Left hindlimb (tissue), 1 donor: ENCODE measurements at regions not wholly inside any gene's neighbourhood (a gene's known extent, or its start where the extent isn't known, plus 50 kb on each side); places are given as distances from the start of the nearest gene placed in this dataset.
"Not testable (repeated sequence)": the region's sequence is repeated elsewhere in the genome, so short reads cannot be mapped to it uniquely, and the experiment has no call there.

Experiments used
- DNase-seq: peaks from one replicate; pipeline ENCODE4 v3.0.0-alpha.2; 2018

DNA sequence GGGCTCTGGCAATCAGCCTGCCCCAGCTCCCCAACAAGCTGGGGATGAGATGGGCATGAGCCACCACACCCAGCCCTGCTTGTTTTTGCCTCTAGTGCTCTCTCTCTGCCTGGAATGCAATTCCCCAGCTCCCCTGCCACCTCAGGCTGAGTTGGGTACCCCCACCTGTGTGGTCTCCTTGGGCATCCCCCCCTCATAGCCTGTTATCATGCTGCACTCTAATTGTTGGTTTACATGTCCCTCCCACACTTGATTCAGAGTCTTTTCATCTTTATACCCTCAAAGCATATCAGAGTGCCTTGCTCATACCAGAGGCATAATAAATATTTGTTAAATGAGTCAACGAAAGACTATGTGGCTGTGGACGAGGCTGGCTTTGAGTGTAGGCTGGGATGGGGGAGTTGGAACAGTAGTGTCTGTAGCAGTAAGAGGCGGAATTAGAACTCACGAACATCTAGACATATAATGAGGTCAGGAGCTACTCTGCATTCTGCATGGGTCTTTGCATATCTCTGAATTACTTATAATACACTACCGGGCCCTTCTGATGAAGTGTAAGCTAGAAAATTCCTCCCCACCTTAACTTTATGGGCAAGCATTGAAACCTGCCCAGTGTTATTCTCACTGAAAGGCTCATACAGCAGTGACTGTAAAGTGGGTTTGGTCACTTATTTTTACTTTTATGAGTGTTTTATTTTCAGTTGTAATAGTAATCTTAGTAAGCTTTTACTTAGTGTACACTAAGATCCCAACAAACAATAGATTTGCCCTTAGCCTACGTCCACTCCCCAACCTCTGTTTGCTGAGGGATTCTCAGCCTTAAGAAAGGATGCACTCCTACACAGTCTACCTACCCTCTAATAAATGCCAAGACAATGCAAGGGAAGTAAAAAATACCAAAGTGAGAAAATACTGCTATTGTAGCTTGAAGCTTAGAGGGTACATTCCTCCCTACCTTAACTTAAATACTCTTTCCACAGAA is 58.7 kb downstream of the EDN1 start:
- DNase-seq: no peak

DNA sequence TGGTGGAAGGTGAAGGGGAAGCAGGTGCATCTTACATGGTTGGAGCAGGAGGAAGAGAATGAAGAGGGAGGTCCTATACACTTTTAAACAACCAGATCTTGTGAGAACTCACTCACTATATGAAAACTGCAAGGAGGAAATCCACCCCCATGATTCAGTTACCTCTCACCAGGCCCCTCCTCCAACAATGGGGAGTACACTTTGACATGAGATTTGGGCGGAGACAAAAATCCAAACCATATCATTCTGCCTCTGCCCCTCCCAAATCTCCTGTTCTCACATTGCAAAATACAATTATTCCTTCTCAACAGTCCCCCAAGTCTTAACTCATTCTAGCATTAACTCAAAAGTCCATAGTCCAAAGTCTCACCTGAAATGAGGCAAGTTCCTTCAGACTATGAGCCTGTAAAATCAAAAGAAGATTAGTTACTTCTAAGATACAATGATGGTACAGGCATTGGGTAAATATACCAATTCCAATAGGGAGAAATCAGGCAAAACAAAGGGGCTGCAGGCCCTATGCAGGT is 60.5 kb downstream of the EDN1 start:
- no peak for DNase-seq

DNA sequence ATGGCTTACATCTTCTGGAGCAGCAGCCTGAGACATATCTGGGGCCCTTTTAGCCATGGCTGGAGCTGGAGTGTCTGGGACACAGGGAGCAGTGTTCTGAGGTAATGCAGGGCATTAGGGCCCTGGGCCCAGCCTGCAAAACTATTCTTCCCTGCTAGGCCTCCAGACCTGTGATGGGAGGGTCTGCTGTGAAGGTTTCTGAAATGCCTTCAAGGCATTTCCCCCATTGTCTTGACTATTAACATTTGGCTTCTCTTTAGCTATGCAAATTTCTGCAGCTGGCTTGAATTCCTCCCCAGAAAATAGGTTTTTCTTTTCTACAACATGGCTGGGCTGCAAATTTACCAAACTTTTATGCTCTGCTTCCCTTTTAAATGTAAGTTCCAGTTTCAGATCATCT is 61.5 kb downstream of the EDN1 start:
- DNase-seq: no peak

DNA sequence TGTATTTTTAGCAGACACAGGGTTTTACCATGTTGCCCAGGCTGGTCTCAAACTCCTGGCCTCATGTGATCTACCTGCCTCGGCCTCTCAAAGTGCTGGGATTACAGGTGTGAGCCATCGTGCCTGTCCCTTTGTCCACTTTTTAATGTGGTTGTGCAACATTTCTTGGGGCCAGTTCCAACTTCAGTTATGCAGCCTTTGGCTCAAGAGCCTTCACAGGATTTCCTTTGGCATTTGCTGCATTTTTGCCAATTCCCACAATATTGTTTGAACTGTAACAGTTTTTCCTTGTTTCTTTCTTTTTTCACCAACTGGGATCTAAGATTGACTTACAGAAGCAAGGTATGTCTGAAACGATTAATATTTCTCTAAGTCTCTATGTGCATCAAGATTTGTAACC is 63.6 kb downstream of the EDN1 start:
- DNase-seq: no peak

DNA sequence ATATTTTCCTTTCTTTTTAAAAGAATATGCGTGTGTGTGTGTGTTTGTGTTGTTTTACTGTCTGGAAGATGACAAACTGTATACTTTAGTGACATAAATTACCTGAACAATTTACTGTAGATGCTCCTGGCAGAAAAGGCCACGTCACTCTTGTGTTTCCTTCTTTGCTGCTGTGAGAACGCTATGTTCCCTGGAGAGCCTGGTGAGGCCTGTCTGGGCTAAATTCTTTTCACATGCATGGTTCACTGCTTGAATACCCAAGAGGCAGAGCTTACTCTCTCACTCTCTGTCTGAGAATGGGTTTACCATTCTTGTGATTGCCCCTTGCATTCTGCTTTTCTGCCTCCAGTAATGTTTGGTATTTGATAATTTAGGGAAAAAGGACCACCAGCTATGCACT is 64.3 kb downstream of the EDN1 start:
- DNase-seq: no peak

DNA sequence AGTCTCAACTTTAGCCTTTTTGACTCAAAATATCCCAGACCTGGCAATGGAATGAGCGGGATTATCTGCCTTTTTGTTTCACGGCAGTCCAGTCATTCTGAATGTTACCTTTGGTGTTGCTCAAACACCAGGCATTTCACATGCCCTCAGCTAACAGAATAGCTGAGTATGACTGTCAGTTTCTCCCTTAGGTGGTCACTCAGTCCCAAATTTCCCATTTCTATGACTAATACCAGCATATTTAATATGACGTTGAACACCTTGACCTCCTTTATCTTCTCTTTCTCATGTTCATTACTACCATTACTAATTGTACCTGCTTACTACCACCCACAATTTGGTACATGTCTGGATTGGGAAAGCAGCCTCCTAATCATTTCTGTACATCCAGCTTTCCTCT is 65.2 kb downstream of the EDN1 start:
- DNase-seq: no peak

DNA sequence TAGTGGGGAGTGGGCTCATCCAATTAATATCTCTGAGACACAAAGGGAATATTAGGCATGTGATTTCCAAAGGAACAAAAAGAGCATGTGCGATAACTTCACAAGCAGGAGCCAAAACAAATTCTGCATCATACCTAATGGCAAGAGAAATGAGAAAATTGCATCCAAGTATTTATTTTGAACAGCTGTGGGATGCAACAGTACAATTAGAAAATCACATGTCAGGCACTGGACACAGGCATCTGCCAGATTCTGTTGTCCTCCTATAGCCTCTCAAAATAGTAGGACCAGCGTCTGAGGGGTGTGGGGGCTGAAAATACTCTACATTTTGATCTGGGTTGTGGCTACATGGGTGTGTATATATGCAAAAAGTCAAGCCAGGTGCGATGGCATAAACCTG is 66.3 kb downstream of the EDN1 start:
- DNase-seq: no peak

DNA sequence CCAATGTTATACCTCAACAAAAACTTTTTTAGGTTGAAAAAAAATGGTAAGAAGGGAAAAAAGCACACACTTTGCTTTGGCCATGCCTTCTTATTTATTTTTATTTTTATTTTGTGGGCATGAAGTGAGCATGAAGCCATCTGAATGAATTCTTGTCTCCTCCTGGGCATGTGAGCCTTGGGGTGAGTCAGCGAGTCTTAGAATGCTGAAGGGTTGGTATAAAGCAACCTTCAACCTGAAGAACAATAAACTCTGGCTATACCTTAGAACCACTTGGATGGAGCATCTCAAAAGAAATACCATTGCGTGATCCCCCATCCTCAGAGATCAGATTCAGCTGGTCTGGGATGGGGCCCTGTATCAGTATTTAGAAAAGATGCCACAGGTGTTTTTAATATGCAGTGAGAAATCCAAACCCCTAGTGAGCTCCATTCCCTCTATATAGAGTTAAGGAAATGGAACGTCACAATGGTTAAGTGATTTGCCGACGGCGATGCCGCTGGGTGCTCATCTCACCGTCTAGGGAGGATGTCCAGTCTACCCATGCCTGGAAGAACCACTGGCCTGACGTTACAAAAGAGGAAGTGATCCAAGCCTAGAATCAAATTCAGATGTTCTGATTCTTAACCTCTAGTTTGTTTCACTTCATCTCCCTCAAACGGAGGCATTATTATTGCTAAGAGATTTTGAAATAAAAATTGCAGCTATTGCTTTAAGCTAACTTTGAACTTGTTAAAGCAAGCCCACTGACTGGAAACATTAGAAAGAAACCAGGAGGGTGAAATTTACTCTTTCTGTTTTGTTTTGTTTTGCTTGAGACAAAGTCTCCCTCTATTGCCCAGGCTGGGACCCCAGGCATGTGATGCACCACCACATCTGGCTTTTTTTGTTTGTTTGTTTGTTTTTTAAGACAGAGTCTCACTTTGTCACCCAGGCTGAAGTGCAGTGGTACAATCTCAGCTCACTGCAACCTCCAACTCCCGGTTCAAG is 67.1 kb downstream of the EDN1 start:
- DNase-seq: no peak

DNA sequence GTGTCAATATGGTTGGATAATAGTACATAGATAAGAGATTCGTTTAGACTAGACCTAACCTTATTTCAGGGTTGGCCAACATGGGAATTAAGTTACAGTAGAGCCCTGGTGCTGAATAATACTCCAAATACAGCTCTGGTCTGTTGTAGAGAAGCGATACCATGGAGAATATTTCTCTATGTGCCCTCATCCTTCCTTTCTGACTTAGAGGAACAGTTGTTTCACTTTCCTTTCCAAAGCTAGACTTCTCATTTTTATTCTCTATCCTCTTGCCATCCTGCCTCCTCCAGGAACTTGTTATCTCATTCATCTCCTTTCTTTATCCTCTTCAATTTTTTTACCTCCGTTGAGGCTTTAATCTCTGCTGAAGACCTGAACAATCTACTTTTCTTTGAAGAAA is 68.9 kb downstream of the EDN1 start:
- DNase-seq: no peak

DNA sequence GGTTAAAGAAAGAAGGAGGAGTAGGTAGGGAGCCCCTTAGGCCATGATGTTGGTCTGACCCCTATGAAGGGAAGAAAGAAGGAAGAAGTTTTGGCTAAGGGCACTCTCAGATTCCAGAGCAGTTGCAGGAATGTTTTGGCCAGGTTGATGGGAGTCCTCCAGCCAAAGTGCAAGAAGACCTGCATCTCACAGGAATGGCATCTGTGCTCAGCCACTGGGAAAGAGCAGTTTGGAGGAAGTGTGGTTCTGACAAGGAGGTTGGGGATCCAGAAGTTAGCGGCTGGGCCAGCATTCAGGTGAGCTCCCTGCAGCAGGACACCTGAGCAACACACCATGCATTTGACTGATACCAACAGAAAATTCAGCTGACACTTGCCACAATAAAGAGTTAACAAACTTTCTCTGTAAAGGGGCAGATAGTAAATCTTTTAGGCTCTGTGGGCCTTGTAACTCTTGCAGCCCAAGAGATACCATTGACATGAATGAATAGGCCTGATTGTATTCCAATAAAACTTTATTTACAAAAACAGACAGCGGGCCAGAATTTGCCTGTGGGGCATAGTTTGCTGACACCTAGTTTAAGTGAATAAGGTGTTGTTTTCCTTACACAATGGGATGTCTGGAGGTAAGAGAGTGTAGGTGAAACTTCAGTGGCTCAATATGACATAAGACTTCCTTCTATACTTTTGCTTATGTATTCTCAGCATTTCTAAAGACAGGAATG is 71.0 kb downstream of the EDN1 start:
- no peak for DNase-seq

DNA sequence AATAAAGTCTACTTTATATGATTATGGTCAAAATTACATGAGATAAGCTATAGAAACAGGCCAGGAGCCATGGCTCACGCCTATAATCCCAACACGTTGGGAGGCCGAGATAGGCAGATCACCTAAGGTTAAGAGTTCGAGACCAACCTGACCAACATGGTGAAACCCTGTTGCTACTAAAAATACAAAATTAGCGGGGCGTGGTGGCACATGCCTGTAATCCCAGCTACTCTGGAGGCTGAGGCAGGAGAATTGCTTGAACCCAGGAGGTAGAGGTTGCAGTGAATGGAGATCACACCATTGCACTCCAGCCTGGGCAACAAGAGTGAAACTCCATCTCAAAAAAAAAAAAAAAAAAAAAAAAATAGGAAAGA is 73.1 kb downstream of the EDN1 start:
- not testable (repeated sequence) for DNase-seq

DNA sequence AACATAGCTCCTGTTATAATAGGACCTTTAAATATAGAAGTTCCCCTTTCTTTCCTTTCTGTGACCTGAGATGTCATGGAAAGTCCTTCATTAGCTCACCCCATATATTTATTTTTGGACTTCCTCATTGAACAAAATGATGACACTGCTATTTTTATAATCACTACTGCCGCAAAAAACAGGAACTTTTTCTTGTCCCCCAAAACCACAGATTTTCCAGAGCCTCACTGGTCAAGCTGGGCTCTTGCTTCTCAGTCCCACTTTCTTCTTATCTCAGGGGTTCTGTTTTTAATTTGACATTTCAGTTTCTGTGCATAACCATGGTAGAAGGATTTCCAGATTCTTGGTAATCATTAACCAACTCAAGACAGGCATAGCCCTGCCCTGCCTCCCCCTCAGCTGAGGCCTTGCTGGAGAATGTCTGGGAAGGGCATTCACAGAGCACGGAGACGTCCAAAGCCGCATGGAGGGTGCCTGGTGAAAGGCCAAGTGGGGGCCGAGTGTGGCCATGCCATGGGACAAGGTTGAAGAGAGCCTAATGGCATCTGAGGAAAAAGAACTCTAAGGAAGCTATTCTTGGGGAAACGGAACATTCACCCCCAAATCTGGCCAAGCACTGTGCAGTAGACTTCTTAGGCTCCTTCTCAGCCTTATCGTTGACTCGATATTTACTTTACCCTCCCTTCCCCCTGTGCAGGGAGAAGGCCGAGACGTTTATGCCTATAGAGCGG is 73.7 kb downstream of the EDN1 start:
- DNase-seq: no peak

DNA sequence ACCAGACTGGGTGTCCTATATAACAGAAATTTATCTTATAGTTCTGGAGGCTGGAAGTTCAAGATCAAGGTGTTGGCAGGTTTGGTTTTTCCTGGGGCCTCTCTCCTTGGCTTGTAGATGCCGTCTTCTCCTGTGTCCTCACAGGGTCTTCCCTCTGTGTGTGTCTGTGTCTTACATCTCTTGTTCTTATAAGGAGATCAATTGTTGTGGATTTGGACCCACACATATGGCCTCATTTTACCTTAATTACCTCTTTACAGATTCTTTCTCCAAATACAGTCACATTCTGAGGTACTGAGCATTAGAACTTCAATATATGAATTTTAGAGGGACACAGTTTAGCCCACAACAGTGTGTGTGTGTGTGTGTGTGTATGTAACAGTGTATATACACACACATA is 74.5 kb downstream of the EDN1 start:
- DNase-seq: no peak

DNA sequence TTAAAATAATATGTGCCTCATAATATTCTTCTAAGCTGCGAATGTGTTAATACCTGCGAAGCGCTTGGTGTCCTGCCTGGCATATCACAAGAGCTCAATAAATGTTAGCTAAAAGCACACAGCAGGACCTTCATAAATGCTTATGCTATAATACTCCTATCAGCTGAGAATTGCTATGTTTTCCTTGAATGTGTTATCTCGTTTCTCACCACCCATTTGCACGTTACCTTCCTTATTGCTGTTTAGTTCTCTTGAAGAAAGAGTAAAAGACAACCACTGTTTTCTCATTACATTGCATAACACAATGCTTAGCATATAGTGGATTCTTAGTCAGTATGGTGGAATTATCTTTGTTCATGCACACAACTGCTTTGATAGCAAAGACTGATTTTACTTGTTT is 76.6 kb downstream of the EDN1 start:
- no peak for DNase-seq

DNA sequence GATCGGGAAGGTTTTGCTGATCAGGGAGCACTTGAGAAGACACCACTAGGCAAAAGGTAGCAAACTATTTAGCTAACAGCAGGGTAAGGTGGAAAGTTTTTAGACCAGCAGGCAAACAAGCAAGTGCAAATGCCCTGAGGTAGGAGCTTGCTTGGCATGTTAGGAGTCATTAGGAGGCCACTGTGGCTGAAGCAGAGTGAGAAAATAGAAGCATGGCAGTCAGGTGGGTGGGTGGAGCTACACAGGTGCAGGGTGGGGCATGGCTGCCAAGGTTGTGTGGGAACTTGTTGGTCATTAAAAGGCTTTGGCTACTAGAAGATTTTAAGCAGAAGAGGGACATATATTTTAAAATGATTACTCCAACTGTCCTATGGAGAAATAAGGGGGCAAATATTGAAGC is 77.3 kb downstream of the EDN1 start:
- DNase-seq: no peak

DNA sequence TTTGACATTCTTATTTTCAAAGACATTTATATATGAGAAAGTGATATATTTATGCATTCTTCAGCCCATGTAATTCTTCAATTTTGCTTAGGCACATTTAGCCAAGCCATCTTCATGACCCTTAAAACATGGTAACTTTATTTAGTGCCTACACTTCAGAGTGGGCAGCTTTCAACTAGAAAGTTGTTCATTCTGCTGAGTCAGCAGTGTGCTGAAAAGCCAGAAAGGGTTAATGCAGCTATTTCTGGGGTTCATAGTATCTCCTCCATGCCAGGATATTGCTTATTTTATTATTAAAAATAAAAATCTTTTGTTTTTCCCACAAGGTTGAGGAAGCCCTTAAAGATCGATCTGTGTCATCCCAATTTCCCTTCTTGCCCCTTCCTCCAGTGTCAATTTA is 79.2 kb downstream of the EDN1 start:
- no peak for DNase-seq

DNA sequence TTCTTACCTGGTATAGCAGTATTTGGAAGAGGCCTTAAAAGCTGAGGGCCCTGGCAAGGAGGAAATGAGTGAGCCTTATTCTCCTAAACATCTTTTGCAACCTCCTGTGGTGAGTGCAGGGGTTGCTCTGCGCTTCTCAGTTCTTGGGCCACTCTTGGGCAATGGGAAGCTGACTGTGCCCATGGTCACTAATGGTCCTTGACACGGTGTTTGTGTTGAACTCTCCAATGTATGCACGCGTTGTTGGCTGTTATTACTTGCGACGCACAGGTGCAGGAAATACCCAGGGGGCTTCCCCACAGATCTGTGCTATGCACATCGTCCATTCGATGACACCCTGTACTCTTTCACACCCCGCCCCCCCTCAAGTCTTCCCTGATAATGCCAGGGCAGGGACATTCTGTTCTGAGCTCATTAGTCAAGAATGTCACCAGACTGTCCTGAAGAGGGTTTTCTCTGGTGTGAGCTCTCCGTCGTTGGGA is 79.7 kb downstream of the EDN1 start:
- DNase-seq: no peak

DNA sequence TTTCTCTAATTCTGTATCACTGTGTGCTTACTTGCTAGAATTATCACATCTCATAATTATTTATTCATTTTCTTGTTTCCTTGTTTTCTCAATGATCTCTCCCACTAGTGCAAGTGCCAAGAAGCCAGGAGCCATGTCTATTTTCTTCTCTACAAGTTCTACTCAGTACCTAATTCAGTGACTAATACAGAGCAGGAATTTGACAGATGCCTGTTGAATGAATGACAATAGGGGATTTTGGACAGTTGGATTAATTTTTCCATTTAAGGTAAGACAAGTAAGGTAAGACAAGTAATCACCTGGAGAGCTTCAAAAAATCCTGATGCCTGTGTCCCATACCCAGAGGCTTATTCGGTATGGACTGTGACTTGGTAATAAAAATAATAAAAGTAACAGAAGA is 81.0 kb downstream of the EDN1 start:
- DNase-seq: no peak

DNA sequence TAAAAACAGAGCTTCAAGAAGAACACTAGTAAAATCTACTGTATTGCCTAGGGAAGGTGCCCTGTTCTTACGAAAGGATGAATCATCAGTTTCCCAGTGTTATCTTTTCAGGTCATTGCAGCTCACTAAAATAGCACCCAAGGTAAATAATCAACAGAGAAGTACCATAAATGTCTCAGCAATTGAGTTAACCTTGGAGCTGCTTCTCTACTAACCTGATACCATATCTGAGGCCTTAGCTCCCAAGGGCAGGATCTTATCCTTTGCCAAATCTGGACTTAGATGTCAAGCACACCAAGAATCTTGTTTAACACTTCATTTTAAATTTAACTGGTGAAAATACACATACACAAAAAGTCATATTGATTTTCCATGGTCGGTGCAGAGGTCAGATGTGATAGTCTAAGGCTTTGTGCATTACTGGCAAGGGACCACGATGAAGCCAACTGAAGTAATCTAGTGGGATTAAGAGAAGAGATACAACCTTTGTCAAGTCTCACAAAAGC is 81.5 kb downstream of the EDN1 start:
- DNase-seq: no peak

DNA sequence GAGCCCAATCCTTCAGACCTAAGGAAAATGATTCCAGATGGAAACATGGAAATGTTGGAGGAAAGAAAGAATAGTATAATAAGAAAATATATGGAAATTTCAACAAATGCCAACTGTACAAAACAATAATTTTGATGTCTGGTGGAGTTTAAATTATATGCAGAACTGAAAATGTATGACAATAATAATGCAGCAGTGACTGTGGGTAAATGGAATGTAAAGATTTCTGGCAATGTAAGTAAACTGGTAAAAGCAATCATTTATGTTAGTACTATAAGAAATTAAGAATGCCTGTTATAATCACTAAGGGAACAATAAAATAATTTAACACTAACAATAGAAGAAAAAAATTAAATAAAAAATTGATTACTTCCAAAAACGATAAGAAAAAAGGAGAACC is 89.0 kb downstream of the EDN1 start:
- no peak for DNase-seq

DNA sequence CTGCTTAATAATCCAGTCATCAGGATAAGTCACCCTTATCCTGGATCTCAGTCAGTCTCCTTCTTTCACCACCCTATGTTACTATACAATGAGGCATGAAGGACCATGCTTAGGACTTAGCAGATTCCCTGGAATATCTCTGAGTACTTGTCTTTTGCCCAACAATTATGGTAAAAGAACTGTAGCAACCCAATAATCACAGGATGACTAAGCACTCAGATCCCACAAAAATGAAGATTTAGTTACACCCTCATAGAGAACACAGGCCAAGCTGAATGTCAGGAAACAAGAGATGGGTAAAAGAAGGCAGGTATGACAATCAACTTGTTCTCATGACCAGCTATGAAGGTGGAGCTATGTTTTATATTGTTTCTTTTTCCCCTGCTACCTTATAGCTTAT is 91.4 kb downstream of the EDN1 start:
- DNase-seq: no peak

DNA sequence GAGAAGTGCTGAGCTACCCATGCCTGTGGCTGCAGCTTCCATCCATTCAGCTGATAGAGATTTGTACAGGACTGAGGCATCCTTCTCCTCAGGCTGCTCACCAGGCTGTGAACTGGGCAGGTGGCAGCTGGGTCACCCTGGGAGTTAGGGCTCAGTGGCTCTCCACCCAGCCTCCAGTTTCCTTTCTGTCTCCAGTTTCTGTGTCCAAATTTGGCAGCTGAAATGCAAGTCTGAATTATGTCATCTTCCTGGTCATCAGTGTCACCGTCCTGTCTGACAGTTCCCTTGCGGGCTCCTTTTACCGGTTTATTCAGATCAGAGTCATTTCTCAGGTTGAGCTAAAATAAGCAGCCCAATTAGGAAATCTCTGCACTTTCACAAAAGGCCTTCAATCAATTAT is 93.3 kb downstream of the EDN1 start:
- DNase-seq: no peak
